ENCODE measurements at regions not wholly inside any gene's neighbourhood (a gene's known extent, or its start where the extent isn't known, plus 50 kb on each side); places are given as distances from the start of the nearest gene placed in this dataset.
"Not testable (repeated sequence)": the region's sequence is repeated elsewhere in the genome, so short reads cannot be mapped to it uniquely, and the experiment has no call there.

GRCh38 chr6:11427091-11427722, 110.3 kb upstream of the TMEM170B start:
- DNase-seq (ENCODE audit: low read depth in 2 of 2): no peak

- DNase-seq (ENCODE audit: low read depth in 2 of 2): no peak
Observed at GRCh38 chr6:11426571-11426970, 111.0 kb upstream of the TMEM170B start.

GRCh38 chr6:11425876-11426275, 111.7 kb upstream of the TMEM170B start:
- DNase-seq (ENCODE audit: low read depth in 2 of 2): no peak

- DNase-seq (ENCODE audit: low read depth in 2 of 2): no peak
Observed at GRCh38 chr6:11425431-11425871, 112.1 kb upstream of the TMEM170B start.

- DNase-seq (ENCODE audit: low read depth in 2 of 2): no peak
Observed at GRCh38 chr6:11424395-11425034, 113.0 kb upstream of the TMEM170B start.

- no peak for DNase-seq (ENCODE audit: low read depth in 2 of 2)
Observed at GRCh38 chr6:11423667-11424066, 113.9 kb upstream of the TMEM170B start.

GRCh38 chr6:11423072-11423471, 114.5 kb upstream of the TMEM170B start:
- DNase-seq (ENCODE audit: low read depth in 2 of 2): no peak

GRCh38 chr6:11419763-11420453, 117.6 kb upstream of the TMEM170B start:
- no peak for DNase-seq (ENCODE audit: low read depth in 2 of 2)

- DNase-seq (ENCODE audit: low read depth in 2 of 2): no peak
Observed at GRCh38 chr6:11418290-11418905, 119.2 kb upstream of the TMEM170B start.

- DNase-seq (ENCODE audit: low read depth in 2 of 2): no peak
Observed at GRCh38 chr6:11416936-11417576, 120.5 kb upstream of the TMEM170B start.

GRCh38 chr6:11416099-11416935, 121.2 kb upstream of the TMEM170B start:
- DNase-seq (ENCODE audit: low read depth in 2 of 2): not testable (repeated sequence)

GRCh38 chr6:11415557-11415956, 122.0 kb upstream of the TMEM170B start:
- DNase-seq (ENCODE audit: low read depth in 2 of 2): no peak

GRCh38 chr6:11414176-11414963, 123.2 kb upstream of the TMEM170B start:
- no peak for DNase-seq (ENCODE audit: low read depth in 2 of 2)

- DNase-seq (ENCODE audit: low read depth in 2 of 2): no peak
Observed at GRCh38 chr6:11413728-11414127, 123.8 kb upstream of the TMEM170B start.

- no peak for DNase-seq (ENCODE audit: low read depth in 2 of 2)
Observed at GRCh38 chr6:11413117-11413687, 124.3 kb upstream of the TMEM170B start.

GRCh38 chr6:11412616-11413015, 124.9 kb upstream of the TMEM170B start:
- DNase-seq (ENCODE audit: low read depth in 2 of 2): no peak

- DNase-seq (ENCODE audit: low read depth in 2 of 2): no peak
Observed at GRCh38 chr6:11412011-11412424, 125.5 kb upstream of the TMEM170B start.

- DNase-seq (ENCODE audit: low read depth in 2 of 2): no peak
Observed at GRCh38 chr6:11411593-11411992, 126.0 kb upstream of the TMEM170B start.

GRCh38 chr6:11410539-11411307, 126.8 kb upstream of the TMEM170B start:
- DNase-seq (ENCODE audit: low read depth in 2 of 2): no peak
